Fibroblast of villous mesenchyme (primary cell): ENCODE measurements at regions not wholly inside any gene's neighbourhood (a gene's known extent, or its start where the extent isn't known, plus 50 kb on each side); places are given as distances from the start of the nearest gene placed in this dataset.

Experiments used
- DNase-seq: peaks from one replicate; pipeline ENCODE4 v3.0.0-alpha.2; 2010; ENCODE audit warnings: low read depth
- H3K4me3 ChIP-seq: 2 replicates; pipeline ENCODE4 v1.5.1; 2011; ENCODE audit warnings: low read depth, mild to moderate bottlenecking, low read length
- CTCF ChIP-seq: IDR thresholded peaks from 2 replicates; pipeline ENCODE4 v1.5.1; 2012; ENCODE audit warnings: low read depth, mild to moderate bottlenecking, low read length; ENCODE audit not compliant: insufficient read depth

- no peak for DNase-seq
- no peak overlapping the region for H3K4me3 ChIP-seq
- no peak for TF ChIP-seq CTCF
These were observed 367.5 kb downstream of the TGFB2 start for GRCh38 chr1:218712677-218713076.

GRCh38 chr1:218715961-218716669 lies 371.0 kb downstream of the TGFB2 start:
- TF ChIP-seq CTCF = no peak

GRCh38 chr1:218717575-218717974 lies 372.4 kb downstream of the TGFB2 start:
- no peak overlapping the region for H3K4me3 ChIP-seq
- no peak for TF ChIP-seq CTCF
- no peak for DNase-seq

More at GRCh38 chr1:218715961-218716669, 371.0 kb downstream of the TGFB2 start:
- DNase-seq = no peak
- no peak overlapping the region for H3K4me3 ChIP-seq

GRCh38 chr1:218718206-218718605 lies 373.1 kb downstream of the TGFB2 start:
- no peak for TF ChIP-seq CTCF
- no peak for DNase-seq
- H3K4me3 ChIP-seq = no peak overlapping the region

- no peak overlapping the region for H3K4me3 ChIP-seq
- no peak for TF ChIP-seq CTCF
- DNase-seq = no peak
These were observed 373.8 kb downstream of the TGFB2 start for GRCh38 chr1:218718977-218719376.

- no peak for TF ChIP-seq CTCF
- no peak overlapping the region for H3K4me3 ChIP-seq
- no peak for DNase-seq
These were observed 383.9 kb downstream of the TGFB2 start for GRCh38 chr1:218728898-218729565.
